Astrocyte of the spinal cord (primary cell): ENCODE measurements at regions not wholly inside any gene's neighbourhood (a gene's known extent, or its start where the extent isn't known, plus 50 kb on each side); places are given as distances from the start of the nearest gene placed in this dataset.
A peak's percentile ranks its signal among the peaks of the same experiment; 100 is the strongest.

Source experiments
- DNase-seq: peaks from one replicate; pipeline ENCODE4 v3.0.0; 2011; ENCODE audit warnings: low read depth, low spot score
- H3K4me3 ChIP-seq: 2 replicates; pipeline ENCODE4 v1.5.1; 2011; ENCODE audit warnings: low read depth, mild to moderate bottlenecking, low read length, moderate library complexity
- in situ Hi-C: cut with HindIII; loops from 2 replicates; pipeline ENCODE4 v1.10.0; 2017; ENCODE audit warnings: low sequenced_read_pairs
- TF ChIP-seq, protein P1 (sequence below): IDR thresholded peaks from 2 replicates; pipeline ENCODE4 v1.5.1; 2012; ENCODE audit warnings: low read depth, mild to moderate bottlenecking, low read length, inconsistent platforms

DNA sequence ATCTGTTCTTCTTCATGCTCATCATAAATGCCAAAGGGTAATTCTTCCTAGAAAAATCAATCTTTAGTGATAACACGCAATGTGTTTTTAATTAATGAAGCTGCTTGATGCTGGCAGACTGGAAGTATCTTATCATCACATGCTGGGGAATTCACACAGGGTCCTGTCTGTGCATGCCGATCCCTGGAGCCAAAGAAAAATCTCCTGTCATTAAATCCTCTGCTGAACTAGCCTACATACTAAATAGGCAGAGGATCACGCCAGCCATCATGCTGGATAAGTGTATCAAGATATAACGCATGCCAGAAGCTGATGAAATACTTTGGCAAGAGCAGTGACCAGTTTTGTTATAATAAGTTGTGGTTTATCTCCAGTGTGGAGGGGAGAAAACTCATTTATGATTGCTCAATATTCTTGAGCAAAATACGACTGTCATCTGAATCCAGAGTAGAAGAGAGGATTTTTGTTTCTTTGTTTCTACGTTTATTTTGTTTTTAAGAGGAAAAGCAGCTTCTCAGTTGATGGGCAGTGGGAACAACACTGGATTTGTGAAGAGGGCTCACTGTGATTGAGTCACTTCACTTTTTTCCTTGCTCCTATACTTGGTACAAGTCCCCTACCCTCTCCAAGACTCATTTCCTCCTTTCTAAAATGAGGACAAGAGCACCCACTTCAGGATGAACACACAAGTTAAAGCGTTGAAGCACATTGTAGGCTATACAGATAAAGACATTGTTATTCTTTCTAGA lies 649.1 kb downstream of the TNS3 start:
- in situ Hi-C loops, result no loop called here
- no peak overlapping the region for H3K4me3 ChIP-seq
- peak; percentile 92 for DNase-seq
- TF ChIP-seq, protein P1, sequence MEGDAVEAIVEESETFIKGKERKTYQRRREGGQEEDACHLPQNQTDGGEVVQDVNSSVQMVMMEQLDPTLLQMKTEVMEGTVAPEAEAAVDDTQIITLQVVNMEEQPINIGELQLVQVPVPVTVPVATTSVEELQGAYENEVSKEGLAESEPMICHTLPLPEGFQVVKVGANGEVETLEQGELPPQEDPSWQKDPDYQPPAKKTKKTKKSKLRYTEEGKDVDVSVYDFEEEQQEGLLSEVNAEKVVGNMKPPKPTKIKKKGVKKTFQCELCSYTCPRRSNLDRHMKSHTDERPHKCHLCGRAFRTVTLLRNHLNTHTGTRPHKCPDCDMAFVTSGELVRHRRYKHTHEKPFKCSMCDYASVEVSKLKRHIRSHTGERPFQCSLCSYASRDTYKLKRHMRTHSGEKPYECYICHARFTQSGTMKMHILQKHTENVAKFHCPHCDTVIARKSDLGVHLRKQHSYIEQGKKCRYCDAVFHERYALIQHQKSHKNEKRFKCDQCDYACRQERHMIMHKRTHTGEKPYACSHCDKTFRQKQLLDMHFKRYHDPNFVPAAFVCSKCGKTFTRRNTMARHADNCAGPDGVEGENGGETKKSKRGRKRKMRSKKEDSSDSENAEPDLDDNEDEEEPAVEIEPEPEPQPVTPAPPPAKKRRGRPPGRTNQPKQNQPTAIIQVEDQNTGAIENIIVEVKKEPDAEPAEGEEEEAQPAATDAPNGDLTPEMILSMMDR, result peak; percentile 38

DNA sequence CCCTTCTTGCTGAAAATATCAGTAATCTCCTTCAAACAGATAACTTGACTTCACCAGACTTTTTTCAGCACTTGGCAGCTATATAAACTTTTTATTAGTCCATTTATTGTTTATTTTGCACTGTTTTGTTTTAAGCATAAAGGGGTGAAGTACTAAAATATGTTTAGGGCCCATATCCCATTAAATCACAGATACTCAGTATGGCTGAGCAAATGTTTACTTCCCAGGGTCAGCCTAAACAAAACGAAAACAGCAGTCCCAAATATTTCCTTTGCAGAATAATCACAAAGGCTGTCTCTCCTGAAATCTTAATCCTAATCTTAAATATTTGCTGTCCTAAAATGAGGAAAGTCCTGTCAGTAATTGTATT lies 649.6 kb downstream of the TNS3 start:
- no peak overlapping the region for H3K4me3 ChIP-seq
- DNase-seq, result no peak
- TF ChIP-seq, protein P1, result no peak
- in situ Hi-C loops, result no loop called here

DNA sequence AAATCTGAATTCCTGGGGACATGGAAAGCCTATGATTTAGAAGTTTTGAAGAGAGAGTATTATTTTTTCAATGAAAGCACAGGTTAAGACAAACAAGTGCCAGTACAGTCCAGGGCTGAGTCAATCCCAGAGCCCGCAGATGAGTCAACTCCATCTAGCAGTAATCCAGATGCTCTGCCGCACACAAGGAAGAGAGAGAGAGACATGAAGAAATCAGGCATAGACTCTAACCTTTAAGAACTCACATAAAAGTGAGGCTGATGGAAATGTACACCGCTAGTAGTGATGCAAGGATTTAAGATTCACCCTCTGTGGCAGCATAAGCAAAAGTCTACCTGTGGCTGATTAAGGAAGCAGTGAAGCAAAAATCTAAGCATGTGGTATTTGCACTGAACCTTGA lies 651.5 kb downstream of the TNS3 start:
- DNase-seq, result peak; percentile 93
- no peak overlapping the region for H3K4me3 ChIP-seq
- TF ChIP-seq, protein P1, result no peak
- in situ Hi-C loops, result no loop called here

DNA sequence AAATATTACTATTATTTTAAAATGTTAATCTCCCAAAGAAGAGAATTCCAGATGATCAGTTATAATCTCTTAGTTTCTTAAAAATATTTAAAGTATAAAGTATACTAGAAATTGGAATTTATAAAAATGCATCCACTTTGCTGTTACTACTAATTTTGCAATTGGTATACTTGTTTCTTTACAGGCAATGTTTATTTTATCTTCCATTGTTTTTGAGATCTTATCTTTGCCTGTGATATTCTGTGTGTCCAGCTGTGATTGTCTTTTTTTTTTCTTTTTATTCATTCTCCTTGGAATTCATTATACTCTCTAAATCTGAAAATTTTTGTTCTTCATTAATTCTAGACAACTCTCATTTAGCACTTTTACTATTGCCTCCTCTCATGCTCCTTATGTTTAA lies 652.6 kb downstream of the TNS3 start:
- H3K4me3 ChIP-seq, result no peak overlapping the region
- in situ Hi-C loops, result no loop called here
- TF ChIP-seq, protein P1, result no peak
- DNase-seq, result no peak

DNA sequence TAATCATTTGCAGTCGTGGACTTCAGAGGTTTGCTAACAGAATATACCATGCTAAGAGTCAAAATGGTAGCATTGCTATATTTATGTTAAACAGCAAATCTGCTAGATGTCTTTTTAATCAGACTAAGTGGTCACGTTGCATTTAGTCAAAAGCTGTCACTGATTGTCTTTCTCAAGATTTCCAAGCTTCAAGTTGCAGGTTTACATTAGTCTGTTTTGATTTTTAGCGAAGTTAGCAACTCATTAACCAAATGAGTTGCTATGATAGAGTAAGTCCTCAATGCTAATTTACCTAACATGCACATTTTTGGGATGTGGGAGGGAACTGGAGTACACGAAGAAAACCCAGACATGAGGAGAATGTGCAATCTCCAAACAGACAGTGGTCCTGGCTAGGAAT lies 653.2 kb downstream of the TNS3 start:
- in situ Hi-C loops, result no loop called here
- TF ChIP-seq, protein P1, result no peak
- H3K4me3 ChIP-seq, result no peak overlapping the region
- DNase-seq, result no peak

DNA sequence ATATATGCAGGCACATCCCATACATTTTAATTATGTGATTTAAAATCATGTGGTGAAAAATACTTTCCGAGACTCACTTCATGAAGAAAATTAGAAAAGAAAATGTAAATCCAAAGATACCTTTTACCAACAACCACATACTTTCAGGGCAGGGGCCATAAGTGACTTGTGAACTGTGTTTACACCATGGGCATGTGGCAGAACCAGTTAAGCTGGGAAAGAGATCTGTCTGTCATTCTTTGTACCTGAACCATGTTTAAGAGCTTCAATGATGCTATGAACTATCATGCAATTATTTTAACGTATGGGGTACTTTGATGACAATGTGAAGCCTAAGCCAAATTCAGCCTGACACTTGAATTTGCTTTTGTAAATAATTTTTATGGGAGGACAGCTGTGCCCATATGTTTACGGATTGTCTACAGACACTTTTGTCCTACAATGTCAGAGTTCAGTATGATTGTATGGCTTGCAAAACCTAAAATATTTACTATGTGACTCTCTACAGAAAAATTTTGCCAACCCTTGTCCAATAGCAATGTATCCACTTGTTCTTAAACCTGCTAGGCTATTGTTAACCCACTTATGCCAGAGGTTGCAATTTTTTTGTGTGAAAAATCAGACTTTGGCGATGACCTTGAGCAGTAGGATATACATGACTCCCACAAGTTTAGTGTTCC lies 654.6 kb downstream of the TNS3 start:
- in situ Hi-C loops, result no loop called here
- TF ChIP-seq, protein P1, result no peak
- no peak overlapping the region for H3K4me3 ChIP-seq
- DNase-seq, result no peak
